D721Med (cell line): ENCODE measurements at regions not wholly inside any gene's neighbourhood (a gene's known extent, or its start where the extent isn't known, plus 50 kb on each side); places are given as distances from the start of the nearest gene placed in this dataset.

Experiments
- DNase-seq: peaks from one replicate; pipeline ENCODE4 v3.0.0; 2011; ENCODE audit warnings: low spot score; ENCODE audit not compliant: insufficient read length
- FAIRE-seq: peaks from 2 replicates; lab custom pipeline; 2011; peaks lifted over from hg19 to GRCh38; lab: Jason Lieb, UNC
- CTCF ChIP-seq: IDR thresholded peaks from 2 replicates; pipeline ENCODE4 v1.5.1; 2012; ENCODE audit warnings: mild to moderate bottlenecking, control low read depth; ENCODE audit not compliant: insufficient read depth; ENCODE audit errors: missing control alignments

DNA sequence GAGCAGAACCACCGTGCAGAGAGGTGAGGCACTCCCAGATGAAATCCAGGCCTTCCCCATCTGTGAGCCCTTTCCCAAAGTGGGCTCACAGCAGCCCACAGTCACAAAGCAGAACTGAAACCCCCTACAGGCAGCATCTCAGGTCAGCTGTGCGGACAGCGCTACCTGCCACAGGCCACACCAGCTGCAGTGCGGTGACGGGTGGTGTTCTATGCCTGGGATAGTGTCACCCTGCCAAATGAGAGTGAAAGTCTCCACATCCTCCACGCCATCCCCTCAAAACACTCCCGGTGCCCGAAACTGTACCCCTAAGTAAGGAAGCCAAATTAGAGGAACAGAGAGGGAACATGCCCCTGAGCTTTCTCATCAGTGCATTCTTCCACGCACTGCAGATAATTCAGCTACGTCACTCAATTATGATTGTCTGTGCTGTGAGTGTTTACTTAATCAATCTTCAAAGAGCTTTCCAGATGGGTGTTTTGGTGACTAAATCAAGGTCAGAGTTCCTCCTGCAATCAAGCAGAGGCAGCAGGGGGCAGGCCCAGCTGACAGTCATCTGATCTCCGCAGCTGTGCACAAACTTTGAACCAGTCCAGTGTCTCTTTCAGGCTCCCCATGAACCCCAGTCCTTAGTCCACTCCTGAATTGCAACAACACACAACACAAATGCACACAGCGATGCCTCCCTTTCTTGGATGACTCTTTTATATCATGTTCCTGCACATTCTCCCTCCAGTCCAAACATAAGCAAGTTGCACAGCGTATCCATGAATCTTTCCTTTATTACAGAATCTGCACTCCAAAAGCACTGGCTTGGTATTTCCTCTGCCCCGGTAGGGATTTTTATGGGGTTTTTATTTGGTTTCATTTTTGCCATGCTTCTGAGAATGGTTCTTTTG is 150.0 kb downstream of the TOMM20 start:
- no peak for TF ChIP-seq CTCF
- DNase-seq (no peak), FAIRE-seq (no peak)

- TF ChIP-seq CTCF = no peak
- no peak for FAIRE-seq
- DNase-seq = no peak
Observed at GRCh38 chr1:234977875-234978396, 150.7 kb downstream of the TOMM20 start.

DNA sequence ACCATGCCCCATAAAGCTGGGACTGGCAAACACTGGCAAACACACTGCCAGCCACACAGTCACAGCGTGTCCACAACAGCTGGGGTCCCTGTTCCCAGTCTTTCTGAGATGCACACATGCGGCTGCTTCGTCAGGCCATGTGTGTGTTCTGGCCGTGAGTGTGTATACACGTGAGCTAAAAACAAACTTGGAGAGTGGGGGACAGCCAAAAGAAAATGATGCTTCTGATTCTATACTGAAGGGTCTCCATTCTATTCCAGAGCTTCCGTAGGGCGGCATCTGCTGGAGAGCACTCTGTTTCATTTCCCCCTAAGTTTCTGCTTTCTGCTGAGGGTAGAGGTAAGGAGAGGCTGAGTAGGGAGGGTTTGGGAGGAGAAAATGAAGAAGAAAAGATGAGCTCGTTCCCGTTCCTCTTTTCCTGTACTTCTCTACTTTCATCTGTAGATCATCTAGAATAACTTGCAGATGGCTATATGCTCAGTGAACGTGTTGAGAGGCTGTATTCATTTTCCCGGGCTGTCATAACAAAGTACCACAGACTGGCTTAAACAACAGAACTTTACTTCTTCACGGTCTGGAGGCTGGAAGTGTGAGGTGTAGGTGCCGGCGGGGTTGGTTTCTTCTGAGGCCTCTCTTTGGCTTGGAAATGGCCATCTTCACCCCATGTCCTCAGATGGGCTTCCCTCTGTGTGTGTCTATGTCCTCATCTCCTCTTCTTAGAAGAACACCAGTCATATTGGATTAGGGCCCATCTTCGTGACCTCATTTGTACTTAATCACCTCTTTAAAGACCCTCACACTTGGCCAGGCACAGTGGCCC is 151.6 kb downstream of the TOMM20 start:
- TF ChIP-seq CTCF = no peak
- no peak for FAIRE-seq
- DNase-seq = no peak

DNA sequence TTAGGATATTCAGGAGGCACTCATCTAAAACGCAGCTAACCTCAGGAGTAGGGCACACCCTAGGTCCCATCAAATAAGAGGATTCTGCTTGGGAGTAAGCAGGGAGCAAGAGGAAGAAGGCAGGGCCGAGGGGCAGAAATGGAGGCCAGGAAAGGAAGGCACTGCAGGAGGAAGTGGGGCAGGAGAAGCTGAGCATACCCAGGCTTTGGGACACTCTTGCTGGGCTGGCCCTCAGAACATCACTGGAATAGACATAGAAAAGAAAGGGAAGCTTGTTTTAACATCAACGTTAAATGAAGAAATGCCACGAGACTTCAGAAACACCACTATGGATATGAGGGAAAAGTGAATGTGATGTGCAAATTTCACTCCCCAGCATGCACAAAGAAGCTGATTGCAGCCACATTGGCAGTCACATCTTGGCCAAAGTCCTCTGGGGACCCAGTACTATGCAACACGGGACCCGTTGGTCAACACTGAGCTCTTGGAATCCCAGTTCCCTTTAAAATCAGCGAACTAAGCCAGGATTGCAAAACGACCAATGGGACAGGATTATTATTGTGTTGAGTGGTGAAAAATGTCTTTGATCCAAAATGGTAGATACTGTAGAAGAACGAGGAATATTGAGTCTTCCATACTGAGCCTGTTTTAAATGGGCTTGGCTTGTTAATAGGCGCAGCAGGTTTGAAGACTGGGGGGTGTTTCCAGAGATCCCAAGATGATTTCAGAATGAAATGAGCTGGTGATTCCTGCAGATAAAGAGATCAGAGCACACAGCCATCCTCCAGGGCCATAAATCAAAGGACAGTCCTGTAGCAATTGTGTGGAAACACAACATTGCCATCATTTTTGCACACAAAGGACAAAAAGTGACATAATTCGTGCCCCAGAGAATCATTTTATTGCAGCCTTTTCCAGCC is 152.4 kb downstream of the TOMM20 start:
- FAIRE-seq (no peak), DNase-seq (no peak)
- TF ChIP-seq CTCF = no peak

DNA sequence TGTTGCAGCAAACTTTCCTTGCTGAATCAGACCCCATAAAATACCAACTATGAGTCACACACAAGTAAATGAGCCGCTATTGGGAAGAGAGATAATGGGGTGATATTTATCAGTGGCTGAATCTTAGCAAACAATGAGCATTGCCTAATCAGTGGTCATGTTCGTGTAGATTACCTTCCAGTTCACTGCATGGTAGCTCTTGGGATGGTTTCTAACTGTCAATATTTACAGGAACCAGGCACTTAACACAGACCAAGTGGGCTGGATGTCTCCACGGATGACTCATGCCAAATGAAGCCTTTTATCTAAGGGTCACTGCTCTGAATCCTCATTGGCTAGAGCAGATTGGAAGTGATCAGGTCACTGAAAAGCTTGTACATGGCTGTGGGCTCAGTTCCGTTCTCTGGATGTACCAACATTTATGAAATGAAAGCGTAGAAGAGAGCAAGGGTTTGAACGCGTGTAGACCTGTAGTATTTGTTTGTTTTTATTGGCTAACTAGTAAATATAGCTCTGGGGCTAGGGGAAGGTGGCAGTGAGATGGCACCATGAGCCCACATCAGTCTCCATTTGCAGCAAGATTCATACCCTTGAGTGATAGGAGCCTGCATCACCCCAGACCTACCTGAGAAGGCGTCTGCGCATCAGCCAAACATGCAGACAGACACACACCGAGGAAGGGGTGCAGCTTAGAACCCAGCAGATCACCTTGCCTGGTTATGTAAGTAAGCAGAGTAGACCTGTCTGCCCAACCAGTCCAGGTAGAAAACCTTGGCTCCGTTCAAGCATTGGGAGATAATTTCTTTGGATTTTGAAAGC is 153.3 kb downstream of the TOMM20 start:
- DNase-seq = no peak
- FAIRE-seq = no peak
- TF ChIP-seq CTCF = no peak
